GM18507 (cell line): ENCODE measurements at regions not wholly inside any gene's neighbourhood (a gene's known extent, or its start where the extent isn't known, plus 50 kb on each side); places are given as distances from the start of the nearest gene placed in this dataset.

Experiments used
- DNase-seq: peaks from one replicate; pipeline ENCODE4 v3.0.0; 2011; ENCODE audit warnings: low read depth; ENCODE audit not compliant: insufficient read length; ENCODE audit errors: extremely low spot score
- FAIRE-seq: peaks from 2 replicates; lab custom pipeline; 2011; peaks lifted over from hg19 to GRCh38; lab: Jason Lieb, UNC

GRCh38 chr3:40637906-40638305 lies 113.1 kb downstream of the ZNF621 start:
- DNase-seq (no peak), FAIRE-seq (no peak)

GRCh38 chr3:40639006-40639405 lies 114.2 kb downstream of the ZNF621 start:
- DNase-seq, result no peak
- no peak for FAIRE-seq

- FAIRE-seq (no peak), DNase-seq (no peak)
Observed at GRCh38 chr3:40642812-40643211, 118.1 kb downstream of the ZNF621 start.

DNA sequence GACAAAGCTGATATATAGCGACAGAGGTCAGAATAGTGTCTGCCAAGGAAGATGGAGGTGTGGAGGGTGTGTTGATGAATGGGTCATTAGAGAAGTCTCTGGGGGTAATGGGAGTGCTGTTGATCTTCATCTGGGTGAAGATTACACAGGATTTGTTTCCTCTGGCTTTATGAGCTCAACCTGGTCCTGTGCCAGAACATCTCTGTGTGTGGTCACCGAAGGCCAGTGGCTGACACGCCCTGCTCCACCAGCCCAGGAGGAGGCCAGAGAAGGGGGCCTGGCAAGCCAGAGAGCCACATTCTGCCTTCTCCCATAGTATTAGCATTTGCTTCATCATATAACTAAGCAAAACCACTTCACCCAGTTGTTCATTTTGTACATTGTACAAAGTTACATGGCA lies 121.1 kb downstream of the ZNF621 start:
- DNase-seq (no peak), FAIRE-seq (no peak)

DNA sequence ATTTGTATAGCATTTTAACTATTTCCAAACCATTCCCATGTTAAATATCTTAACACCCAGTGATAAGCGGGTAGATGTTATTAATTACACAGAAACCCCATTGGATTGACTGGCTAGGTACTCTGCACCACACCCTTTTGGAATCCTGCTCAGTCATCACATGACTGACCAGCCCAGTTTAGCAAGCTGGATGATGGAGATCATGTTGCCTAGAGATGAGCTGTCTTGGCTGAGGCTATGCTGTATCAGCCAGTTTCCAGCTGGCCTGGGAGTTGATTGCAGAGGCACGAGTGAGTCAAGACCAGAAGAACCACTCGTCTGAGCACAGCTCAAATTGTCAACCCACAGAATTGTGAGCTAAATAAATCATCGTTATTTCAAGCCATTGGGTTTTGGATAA lies 124.6 kb downstream of the ZNF621 start:
- no peak for FAIRE-seq

GRCh38 chr3:40652072-40652471 lies 127.3 kb downstream of the ZNF621 start:
- FAIRE-seq, result no peak

More for the DNA sequence above, 124.6 kb downstream of the ZNF621 start:
- DNase-seq, result no peak

GRCh38 chr3:40653001-40653400 lies 128.2 kb downstream of the ZNF621 start:
- no peak for DNase-seq
- no peak for FAIRE-seq

More at GRCh38 chr3:40652072-40652471, 127.3 kb downstream of the ZNF621 start:
- no peak for DNase-seq

- no peak for DNase-seq
- no peak for FAIRE-seq
Observed at GRCh38 chr3:40653878-40654277, 129.1 kb downstream of the ZNF621 start.

GRCh38 chr3:40655551-40655950 lies 130.8 kb downstream of the ZNF621 start:
- FAIRE-seq (no peak), DNase-seq (no peak)

- FAIRE-seq, result no peak
- DNase-seq, result no peak
Observed at GRCh38 chr3:40657623-40658022, 132.9 kb downstream of the ZNF621 start.

DNA sequence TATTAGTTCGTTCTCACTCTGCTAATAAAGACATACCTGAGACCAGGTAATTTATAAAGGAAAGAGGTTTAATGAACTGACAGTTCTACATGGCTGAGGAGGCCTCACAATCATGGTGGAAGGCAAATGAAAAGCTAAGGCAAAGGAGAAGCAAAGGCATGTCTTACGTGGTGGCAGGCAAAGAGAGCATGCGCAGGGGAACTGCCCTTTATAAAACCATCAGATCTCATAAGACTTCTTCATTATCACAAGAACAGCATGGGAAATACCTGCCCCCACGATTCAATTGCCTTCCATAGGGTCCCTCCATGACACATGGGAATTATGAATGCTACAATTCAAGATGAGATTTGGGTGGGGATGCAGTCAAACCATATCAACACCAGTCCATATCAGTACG lies 133.5 kb downstream of the ZNF621 start:
- DNase-seq (no peak), FAIRE-seq (no peak)

GRCh38 chr3:40660554-40660953 lies 135.8 kb downstream of the ZNF621 start:
- FAIRE-seq (no peak), DNase-seq (no peak)

DNA sequence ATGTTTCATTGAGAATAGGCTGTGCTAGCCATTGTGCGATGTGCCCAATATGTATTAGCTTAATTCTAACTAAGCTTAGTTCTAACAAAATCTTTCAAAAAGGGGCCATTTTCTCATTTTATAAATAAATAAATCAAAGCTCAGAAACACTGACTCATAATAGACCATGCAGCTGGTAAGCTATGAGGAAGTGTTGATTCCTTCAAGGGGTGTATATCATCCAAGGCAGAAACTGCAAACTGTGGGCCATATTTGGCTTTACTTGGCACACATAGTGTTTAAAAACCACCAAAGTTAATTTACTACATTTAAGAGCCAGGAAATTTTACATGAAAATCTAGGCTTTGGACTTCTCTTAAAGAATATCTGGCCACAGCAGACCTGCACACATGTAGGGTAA lies 136.5 kb downstream of the ZNF621 start:
- DNase-seq, result no peak
- no peak for FAIRE-seq

GRCh38 chr3:40663280-40663679 lies 138.5 kb downstream of the ZNF621 start:
- FAIRE-seq, result no peak
- no peak for DNase-seq

DNA sequence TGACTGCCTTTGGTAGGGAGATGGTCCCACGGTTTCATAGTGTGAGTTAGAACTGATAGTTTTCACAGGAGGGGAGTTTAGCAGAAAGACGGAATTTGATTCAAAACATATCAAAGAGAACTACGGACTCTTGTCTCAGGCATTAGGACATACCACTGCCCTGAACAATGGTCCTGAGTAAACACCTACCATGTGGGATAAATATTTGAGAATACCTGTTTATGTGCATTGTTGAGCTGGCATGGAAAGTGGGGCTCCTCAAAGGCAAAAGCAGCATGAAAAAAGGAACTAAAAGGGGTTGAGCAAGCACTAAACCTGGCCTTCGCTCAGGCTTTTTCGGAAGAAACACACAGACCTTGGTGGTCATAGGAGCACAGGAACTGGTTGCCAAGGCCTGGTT lies 144.4 kb downstream of the ZNF621 start:
- FAIRE-seq (no peak), DNase-seq (no peak)

DNA sequence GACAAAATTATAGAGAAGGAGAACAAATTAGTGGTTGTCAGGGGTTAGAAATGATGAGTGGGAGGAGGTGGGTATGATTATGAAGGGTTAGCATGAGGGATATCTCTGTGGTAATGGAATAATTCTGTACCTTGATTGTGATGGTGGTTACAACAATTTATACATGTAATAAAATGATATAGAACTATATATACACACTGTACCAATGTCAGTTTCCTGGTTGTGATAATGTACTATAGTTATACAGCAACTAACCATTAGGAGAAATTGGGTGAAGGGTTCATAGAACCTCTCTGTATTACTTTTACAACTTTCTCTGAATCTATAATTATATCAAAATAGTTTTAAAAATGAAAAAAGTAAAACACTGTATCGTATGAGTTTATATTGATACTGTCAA lies 148.1 kb downstream of the ZNF621 start:
- FAIRE-seq (no peak), DNase-seq (no peak)

DNA sequence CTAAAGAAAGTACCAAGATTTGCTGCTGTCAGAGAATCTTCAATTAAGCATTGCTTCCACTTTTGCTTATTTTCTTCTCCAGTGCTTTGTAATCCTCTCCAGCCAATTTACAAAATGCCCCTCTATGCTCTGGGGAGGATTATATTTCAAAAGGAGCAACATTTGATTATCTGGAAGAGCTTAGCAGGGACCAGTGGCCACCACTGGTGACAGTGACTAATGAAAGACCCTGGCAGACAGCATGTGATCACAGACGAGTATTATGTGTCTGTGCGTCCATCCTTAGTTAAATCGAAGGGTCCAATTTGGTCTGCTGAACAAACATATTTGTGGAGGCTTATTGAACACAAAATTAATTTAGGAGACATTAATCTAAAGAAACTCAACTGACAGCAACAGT lies 152.6 kb downstream of the ZNF621 start:
- FAIRE-seq, result no peak

GRCh38 chr3:40677749-40678148 lies 153.0 kb downstream of the ZNF621 start:
- DNase-seq, result no peak
- no peak for FAIRE-seq

More for the DNA sequence above, 152.6 kb downstream of the ZNF621 start:
- no peak for DNase-seq

GRCh38 chr3:40679290-40679689 lies 154.5 kb downstream of the ZNF621 start:
- FAIRE-seq, result no peak

GRCh38 chr3:40680685-40681657 lies 156.2 kb downstream of the ZNF621 start:
- FAIRE-seq (no peak), DNase-seq (no peak)

More at GRCh38 chr3:40679290-40679689, 154.5 kb downstream of the ZNF621 start:
- no peak for DNase-seq

- no peak for DNase-seq
- no peak for FAIRE-seq
Observed at GRCh38 chr3:40681658-40682055, 156.9 kb downstream of the ZNF621 start.
